Naive thymus-derived CD4-positive, alpha-beta T cell (primary cell): ENCODE measurements at regions not wholly inside any gene's neighbourhood (a gene's known extent, or its start where the extent isn't known, plus 50 kb on each side); places are given as distances from the start of the nearest gene placed in this dataset.

Experiments used
- ATAC-seq: fragments of 150-1000 bp; cut with Tn5 transposase; 2 replicates; pipeline ENCODE4 v1.10.0; 2021; ENCODE audit warnings: mild to moderate bottlenecking, moderate library complexity
- CTCF ChIA-PET: fragments of 350-600 bp; sonication (Branson Sonifier 250); formaldehyde crosslinking; loops from one replicate; lab custom pipeline; 2021; ENCODE audit warnings: antibody characterized with exemption; lab: Charles Lee
- POLR2A ChIA-PET: fragments of 350-600 bp; sonication (Branson Sonifier 250); formaldehyde crosslinking; loops from one replicate; lab custom pipeline; 2021; ENCODE audit warnings: antibody characterized with exemption, inconsistent platforms; lab: Charles Lee
- DNase-seq, 9 donors: peaks; one replicate each; pipeline versions ENCODE4 v3.0.0 to v3.0.0-alpha.2; 2020 to 2022; ENCODE audit warnings: mixed read lengths in 1 of 9
- H3K27ac ChIP-seq: one replicate; pipeline ENCODE4 v1.7.0; 2013; ENCODE audit warnings: mild to moderate bottlenecking, low read depth, low read length, moderate library complexity
- H3K27me3 ChIP-seq, 2 donors: one replicate each; pipeline ENCODE4 v1.7.0; 2013; ENCODE audit warnings: low read length in 2 of 2, mild to moderate bottlenecking in 2 of 2, moderate library complexity in 2 of 2; ENCODE audit not compliant: control insufficient read depth in 2 of 2, insufficient read depth in 2 of 2
- H3K36me3 ChIP-seq, 3 experiments: 1 replicate in 2 of 3; 2 replicates in 1 of 3; pipeline ENCODE4 v1.7.0; 2013; ENCODE audit warnings: low read length in 3 of 3, mild to moderate bottlenecking in 3 of 3, moderate library complexity in 1 of 3; ENCODE audit not compliant: insufficient read depth in 3 of 3, control insufficient read depth in 2 of 3
- H3K4me1 ChIP-seq, 2 donors: one replicate each; pipeline ENCODE4 v1.7.0; 2013; ENCODE audit warnings: low read length in 2 of 2, mild to moderate bottlenecking in 2 of 2, moderate library complexity in 1 of 2; ENCODE audit not compliant: control insufficient read depth in 2 of 2, insufficient read depth in 2 of 2
- H3K4me3 ChIP-seq: 2 replicates; pipeline ENCODE4 v1.7.0; 2013; ENCODE audit warnings: mild to moderate bottlenecking, low read length
- H3K9me3 ChIP-seq, 3 experiments: 1 replicate in 2 of 3; 2 replicates in 1 of 3; pipeline ENCODE4 v1.7.0; 2013; ENCODE audit warnings: low read length in 3 of 3; ENCODE audit not compliant: control insufficient read depth in 2 of 3
- H3K27ac Mint-ChIP-seq, 9 donors: one replicate each; pipeline ENCODE4 v1.8.0; 2020 to 2022; ENCODE audit warnings: mixed read lengths in 9 of 9, mild to moderate bottlenecking in 8 of 9, moderate library complexity in 5 of 9, inconsistent platforms in 2 of 9
- H3K27me3 Mint-ChIP-seq, 5 donors: one replicate each; pipeline ENCODE4 v1.8.0; 2021 to 2022; ENCODE audit warnings: mixed read lengths in 5 of 5, mild to moderate bottlenecking in 1 of 5
- H3K36me3 Mint-ChIP-seq, 5 donors: one replicate each; pipeline ENCODE4 v1.8.0; 2020 to 2022; ENCODE audit warnings: mixed read lengths in 5 of 5, mild to moderate bottlenecking in 3 of 5, inconsistent platforms in 1 of 5
- H3K4me1 Mint-ChIP-seq, 7 donors: one replicate each; pipeline ENCODE4 v1.8.0; 2020 to 2022; ENCODE audit warnings: mixed read lengths in 7 of 7, mild to moderate bottlenecking in 3 of 7, inconsistent platforms in 1 of 7
- H3K4me3 Mint-ChIP-seq, 10 donors: one replicate each; pipeline ENCODE4 v1.8.0; 2020 to 2022; ENCODE audit warnings: mild to moderate bottlenecking in 10 of 10, mixed read lengths in 10 of 10, moderate library complexity in 6 of 10, inconsistent platforms in 2 of 10
- H3K9me3 Mint-ChIP-seq, 11 donors: one replicate each; pipeline ENCODE4 v1.8.0; 2020 to 2022; ENCODE audit warnings: mixed read lengths in 11 of 11, mild to moderate bottlenecking in 4 of 11, inconsistent platforms in 1 of 11, moderate library complexity in 1 of 11
- intact Hi-C, 2 donors: fragments of 100-400 bp; cut with micrococcal nuclease; formaldehyde crosslinking; loops; one replicate each; pipeline ENCODE4 v1.15.1; 2023

GRCh38 chr4:81355136-81355535 lies 116.6 kb downstream of the RASGEF1B start:
- no peak overlapping the region for H3K27ac ChIP-seq
- Mint-ChIP-seq H3K9me3 (peaks cover 0 to 2% (median 0%) of the 10 kb centered on the region in 11 donors), H3K4me3 (no peak overlapping the region), H3K4me1 (peaks cover 0 to 3% (median 0%) of the 10 kb centered on the region in 7 donors), H3K36me3 (no peaks in the 10 kb centered on the region), H3K27ac (no peak overlapping the region), H3K27me3 (peaks cover 2 to 39% (median 20%) of the 10 kb centered on the region in 5 donors)
- ATAC-seq (no peak), DNase-seq (no peak)
- H3K4me3 ChIP-seq, result no peak overlapping the region
- no peaks in the 10 kb centered on the region for H3K4me1 ChIP-seq
- H3K36me3 ChIP-seq, result no peaks in the 10 kb centered on the region
- H3K27me3 ChIP-seq, result no peaks in the 10 kb centered on the region
- intact Hi-C loops, result no loop called here
- H3K9me3 ChIP-seq, result no peaks in the 10 kb centered on the region
- POLR2A ChIA-PET, result no interaction called here
- CTCF ChIA-PET, result interaction anchor here (1.2 kb wide), 1 partner anchor 285 kb away, joined by 4 read pairs; no protein-coding TSS in a partner anchor

GRCh38 chr4:81353861-81354260 lies 117.8 kb downstream of the RASGEF1B start:
- H3K4me3 Mint-ChIP-seq, result no peak overlapping the region
- Histone ChIP-seq H3K27me3 (no peaks in the 10 kb centered on the region), H3K27ac (no peak overlapping the region), H3K9me3 (no peaks in the 10 kb centered on the region), H3K4me1 (no peaks in the 10 kb centered on the region), H3K36me3 (no peaks in the 10 kb centered on the region), H3K4me3 (no peak overlapping the region)
- H3K9me3 Mint-ChIP-seq, result peaks cover 0 to 2% (median 0%) of the 10 kb centered on the region in 11 donors
- intact Hi-C loops, result loop anchor here (5.0 kb wide), 2 partner anchors 362 to 992 kb away; no protein-coding TSS in a partner anchor
- no peak for DNase-seq
- ChIA-PET CTCF (interaction anchor here (0.6 to 1.2 kb wide), 2 partner anchors 284 to 716 kb away, joined by 3 to 4 read pairs; no protein-coding TSS in a partner anchor), POLR2A (no interaction called here)
- H3K27ac Mint-ChIP-seq, result no peak overlapping the region
- H3K36me3 Mint-ChIP-seq, result no peaks in the 10 kb centered on the region
- peaks cover 0 to 3% (median 0%) of the 10 kb centered on the region in 7 donors for H3K4me1 Mint-ChIP-seq
- ATAC-seq, result no peak
- H3K27me3 Mint-ChIP-seq, result peaks cover 2 to 33% (median 15%) of the 10 kb centered on the region in 5 donors

DNA sequence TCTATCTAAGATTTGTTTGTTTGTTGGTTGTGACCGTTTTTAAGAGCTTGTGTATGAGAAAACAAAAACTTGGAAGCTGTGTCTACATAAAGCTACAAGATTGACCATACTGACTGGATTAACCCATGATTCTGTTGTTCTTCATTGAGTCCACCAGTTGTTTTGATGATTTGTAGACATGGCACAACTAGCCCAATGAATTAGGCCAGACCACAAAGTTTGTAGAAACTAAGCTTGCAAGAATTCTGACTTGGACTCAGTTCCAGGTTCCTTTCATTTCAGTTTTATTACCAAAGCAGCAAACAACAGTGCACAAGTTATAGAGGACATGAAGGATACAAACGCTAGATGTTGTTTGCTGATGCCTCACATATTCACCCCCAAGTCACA lies 119.3 kb downstream of the RASGEF1B start:
- ChIA-PET POLR2A (no interaction called here), CTCF (interaction anchor here (1.0 to 2.2 kb wide), 6 partner anchors 8 to 990 kb away, joined by 3 to 9 read pairs (median 6); no protein-coding TSS in a partner anchor)
- no peaks in the 10 kb centered on the region for H3K9me3 ChIP-seq
- H3K36me3 Mint-ChIP-seq, result no peaks in the 10 kb centered on the region
- H3K4me3 Mint-ChIP-seq, result no peak overlapping the region
- H3K36me3 ChIP-seq, result no peaks in the 10 kb centered on the region
- H3K4me1 Mint-ChIP-seq, result peaks cover 0 to 3% (median 0%) of the 10 kb centered on the region in 7 donors
- H3K27me3 Mint-ChIP-seq, result peaks cover 2 to 26% (median 11%) of the 10 kb centered on the region in 5 donors
- no peak overlapping the region for H3K4me3 ChIP-seq
- ATAC-seq (no peak), DNase-seq (no peak)
- H3K9me3 Mint-ChIP-seq, result peaks cover 0 to 2% (median 0%) of the 10 kb centered on the region in 11 donors
- H3K27ac Mint-ChIP-seq, result no peak overlapping the region
- H3K4me1 ChIP-seq, result no peaks in the 10 kb centered on the region
- no peaks in the 10 kb centered on the region for H3K27me3 ChIP-seq
- H3K27ac ChIP-seq, result no peak overlapping the region
- intact Hi-C loops, result loop anchor here (5.0 kb wide), 2 partner anchors 360 to 990 kb away; no protein-coding TSS in a partner anchor

DNA sequence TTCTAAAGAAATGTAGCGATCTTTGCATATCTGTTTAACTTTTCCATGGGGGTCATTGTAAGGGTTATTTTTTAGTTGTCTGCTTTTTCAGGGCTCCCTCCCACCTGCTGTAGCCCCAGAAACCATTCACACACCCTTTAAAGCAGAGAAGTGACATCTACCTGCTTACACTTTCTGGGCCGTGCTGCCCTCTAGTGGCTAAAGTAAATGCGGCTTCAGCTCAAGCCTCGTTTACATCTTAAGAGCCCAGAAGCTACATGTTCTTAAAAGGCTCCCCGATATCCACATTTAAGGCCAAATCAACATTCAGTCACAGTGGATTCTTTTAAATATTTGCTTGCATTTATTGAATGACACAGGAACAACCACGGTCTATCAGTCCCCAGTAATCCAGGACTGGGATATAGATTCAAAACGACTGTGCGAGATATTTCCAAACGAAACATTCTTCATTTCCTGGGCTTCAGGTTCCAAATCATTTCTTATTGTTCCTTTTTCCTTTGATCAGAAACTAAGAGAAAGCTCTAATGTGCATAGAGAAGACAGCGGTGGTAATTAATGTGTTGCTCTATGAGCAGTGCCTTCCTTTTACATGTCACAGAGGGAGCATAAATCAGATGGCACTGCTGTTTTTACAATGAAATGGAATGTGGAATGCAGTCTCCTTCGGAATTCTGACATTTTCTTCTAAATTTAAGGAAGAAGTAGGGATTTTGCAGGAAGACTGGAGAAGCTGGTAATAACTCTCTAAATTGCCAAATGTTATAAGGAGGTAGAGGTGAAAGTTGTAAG lies 119.9 kb downstream of the RASGEF1B start:
- no peak overlapping the region for H3K27ac ChIP-seq
- Mint-ChIP-seq H3K27ac (no peak overlapping the region), H3K36me3 (no peaks in the 10 kb centered on the region), H3K27me3 (peaks cover 0 to 24% (median 11%) of the 10 kb centered on the region in 5 donors), H3K4me1 (peaks cover 0 to 2% (median 0%) of the 10 kb centered on the region in 7 donors), H3K4me3 (no peak overlapping the region), H3K9me3 (peaks cover 0 to 2% (median 0%) of the 10 kb centered on the region in 11 donors)
- no peaks in the 10 kb centered on the region for H3K27me3 ChIP-seq
- H3K9me3 ChIP-seq, result no peaks in the 10 kb centered on the region
- ATAC-seq (peak; percentile 73), DNase-seq (peak; percentile 21 to 59 (median 49))
- no peak overlapping the region for H3K4me3 ChIP-seq
- no peaks in the 10 kb centered on the region for H3K4me1 ChIP-seq
- intact Hi-C loops, result loop anchor here (1.0 to 5.0 kb wide), 4 partner anchors 283 to 990 kb away; no protein-coding TSS in a partner anchor
- ChIA-PET POLR2A (no interaction called here), CTCF (interaction anchor here (0.5 to 2.2 kb wide), 9 partner anchors 9 to 989 kb away, joined by 3 to 9 read pairs (median 4); no protein-coding TSS in a partner anchor)
- H3K36me3 ChIP-seq, result no peaks in the 10 kb centered on the region

DNA sequence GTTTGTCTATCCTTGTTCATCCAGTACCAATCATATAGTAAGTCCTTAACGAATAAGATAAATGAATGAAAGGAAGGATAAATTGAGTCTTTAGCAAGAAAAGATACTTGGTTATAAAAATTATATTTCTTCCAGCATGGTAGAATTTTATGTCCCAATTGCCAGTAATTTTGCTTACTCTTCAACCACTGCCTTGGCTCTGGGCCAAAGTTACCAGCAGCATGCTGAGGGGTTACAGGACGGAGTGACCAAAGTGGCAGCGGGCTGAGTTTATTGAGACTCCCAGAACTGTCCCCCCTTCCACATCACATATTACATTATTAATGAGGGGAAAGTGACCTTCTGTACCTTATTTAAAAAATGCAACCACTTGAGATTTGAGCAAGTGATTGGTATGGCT lies 121.7 kb downstream of the RASGEF1B start:
- intact Hi-C loops, result loop anchor here (5.0 kb wide), 2 partner anchors 358 to 988 kb away; no protein-coding TSS in a partner anchor

DNA sequence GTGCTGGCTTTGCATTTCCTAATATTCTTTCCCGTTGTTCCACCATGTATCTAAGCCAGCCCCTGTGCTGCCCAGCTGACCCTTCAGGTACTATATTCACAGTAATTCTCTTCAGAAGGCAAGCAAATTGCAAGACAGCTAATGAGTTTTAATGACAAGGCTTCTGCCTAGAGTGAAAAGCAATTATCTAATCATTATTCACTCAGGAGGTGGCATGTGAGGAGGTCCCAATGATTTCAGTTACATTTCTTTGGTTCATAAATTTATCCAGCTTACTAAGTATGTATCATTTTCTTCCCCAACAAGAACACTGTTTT lies 123.0 kb downstream of the RASGEF1B start:
- ATAC-seq (no peak), DNase-seq (no peak)
- Mint-ChIP-seq H3K4me1 (peaks cover 0 to 2% (median 0%) of the 10 kb centered on the region in 7 donors), H3K27me3 (peaks cover 0 to 20% (median 13%) of the 10 kb centered on the region in 5 donors), H3K36me3 (peaks cover 0 to 3% (median 0%) of the 10 kb centered on the region in 5 donors), H3K4me3 (no peak overlapping the region), H3K27ac (no peak overlapping the region), H3K9me3 (peaks cover 0 to 2% (median 0%) of the 10 kb centered on the region in 11 donors)
- H3K4me3 ChIP-seq, result no peak overlapping the region
- H3K4me1 ChIP-seq, result no peaks in the 10 kb centered on the region
- no peaks in the 10 kb centered on the region for H3K36me3 ChIP-seq
- ChIA-PET CTCF (interaction anchor here (0.7 kb wide), 1 partner anchor 9 kb away, joined by 3 read pairs; no protein-coding TSS in a partner anchor), POLR2A (no interaction called here)
- H3K27me3 ChIP-seq, result no peaks in the 10 kb centered on the region
- intact Hi-C loops, result no loop called here
- H3K9me3 ChIP-seq, result no peaks in the 10 kb centered on the region
- no peak overlapping the region for H3K27ac ChIP-seq

More for the DNA sequence above, 121.7 kb downstream of the RASGEF1B start:
- H3K4me1 Mint-ChIP-seq, result peaks cover 0 to 2% (median 0%) of the 10 kb centered on the region in 7 donors
- ATAC-seq (no peak), DNase-seq (no peak)
- Histone ChIP-seq H3K27me3 (no peaks in the 10 kb centered on the region), H3K4me3 (no peak overlapping the region), H3K36me3 (no peaks in the 10 kb centered on the region), H3K27ac (no peak overlapping the region), H3K4me1 (no peaks in the 10 kb centered on the region), H3K9me3 (no peaks in the 10 kb centered on the region)
- no peak overlapping the region for H3K27ac Mint-ChIP-seq
- H3K9me3 Mint-ChIP-seq, result peaks cover 0 to 2% (median 0%) of the 10 kb centered on the region in 11 donors
- H3K4me3 Mint-ChIP-seq, result no peak overlapping the region
- POLR2A ChIA-PET, result no interaction called here
- peaks cover 0 to 25% (median 11%) of the 10 kb centered on the region in 5 donors for H3K27me3 Mint-ChIP-seq
- CTCF ChIA-PET, result no interaction called here
- peaks cover 0 to 3% (median 0%) of the 10 kb centered on the region in 5 donors for H3K36me3 Mint-ChIP-seq
